Neural progenitor cell (in vitro differentiated cells): ENCODE measurements at regions not wholly inside any gene's neighbourhood (a gene's known extent, or its start where the extent isn't known, plus 50 kb on each side); places are given as distances from the start of the nearest gene placed in this dataset.

Experiments
- CTCF ChIP-seq: fragments of 200-600 bp; sonication (generic); IDR thresholded peaks from 2 replicates; pipeline ENCODE4 v1.5.1; 2017; ENCODE audit warnings: antibody characterized with exemption, mild to moderate bottlenecking
- EZH2 ChIP-seq: fragments of 200-600 bp; sonication (generic); IDR thresholded peaks from 2 replicates; pipeline ENCODE4 v1.6.1; 2017; ENCODE audit warnings: antibody characterized with exemption, mild to moderate bottlenecking, moderate library complexity
- EZH2phosphoT487 ChIP-seq: fragments of 200-600 bp; sonication (generic); IDR thresholded peaks from 2 replicates; pipeline ENCODE4 v1.6.1; 2017; ENCODE audit warnings: antibody characterized with exemption

GRCh38 chr5:155738616-155739015 lies 588.3 kb upstream of the SGCD start:
- TF ChIP-seq EZH2 (no peak), CTCF (no peak), EZH2phosphoT487 (no peak)
